ENCODE measurements at regions not wholly inside any gene's neighbourhood (a gene's known extent, or its start where the extent isn't known, plus 50 kb on each side); places are given as distances from the start of the nearest gene placed in this dataset.

DNA sequence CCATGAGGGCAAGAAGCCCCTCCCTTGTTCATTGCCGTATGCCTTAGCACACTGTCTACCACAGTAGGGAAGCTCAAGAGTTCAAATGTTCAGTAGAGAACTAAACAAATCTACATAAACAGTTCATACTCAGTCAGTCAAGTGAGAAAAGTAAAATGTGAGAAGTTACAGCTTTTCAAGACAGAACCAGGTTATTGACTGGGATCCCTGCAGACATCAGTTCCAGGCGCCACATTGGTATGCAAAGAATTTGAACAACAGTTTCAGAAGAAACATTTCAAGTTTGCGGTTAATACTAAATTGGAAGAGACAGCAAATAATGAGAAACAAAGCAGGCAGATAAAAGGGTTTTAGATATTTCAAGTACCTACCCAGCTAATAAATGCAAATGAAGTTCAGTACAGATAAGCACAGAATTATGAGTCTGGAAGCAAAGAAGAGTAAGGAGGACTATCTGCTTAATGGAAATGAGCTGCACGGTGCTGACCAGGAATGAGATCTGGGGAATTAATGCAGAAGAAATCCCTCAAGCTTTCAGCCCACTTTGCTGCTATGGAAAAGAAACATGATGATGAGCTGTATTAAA lies 246.2 kb downstream of the HACE1 start:
- RAD21 ChIA-PET (ENCODE audit: unreplicated experiment): no interaction called here
- no peak overlapping the region for H3K4me3 ChIP-seq
- intact Hi-C loops (cut with micrococcal nuclease; ENCODE audit: unreplicated experiment) (no loop called here), in situ Hi-C loops (cut with MboI) (no loop called here)
- no peak overlapping the region for H2AFZ ChIP-seq (ENCODE audit: control insufficient read depth, low read depth, low read length)
- no peak for ATAC-seq
- FAIRE-seq: no peak
- H3K27ac ChIP-seq (ENCODE audit: control insufficient read depth, insufficient read depth): no peak overlapping the region
- no peaks in the 10 kb centered on the region for H3K27me3 ChIP-seq (replicated peaks in 1 of 2; ENCODE audit: control insufficient read depth in 2 of 2, insufficient read depth in 2 of 2, low read length in 1 of 2)
- no peaks in the 10 kb centered on the region for H3K36me3 ChIP-seq (ENCODE audit: control insufficient read depth in 2 of 2, insufficient read depth in 2 of 2, low read length in 1 of 2)
- BruUV-seq (replicated peaks): no TSS peak
- CTCF ChIA-PET: interaction anchor here (0.6 kb wide), 1 partner anchor 86 kb away, joined by 3 read pairs; no protein-coding TSS in a partner anchor
- no peaks in the 10 kb centered on the region for H3K4me1 ChIP-seq (ENCODE audit: control insufficient read depth, insufficient read depth, low read length)
- 43% methylated on average over 4 of the region's 4 CpGs for WGBS (ENCODE audit: insufficient coverage, insufficient replicate concordance, low lambda C conversion rate, missing lambda C conversion rate)
- TF ChIP-seq IRF4 (IDR thresholded peaks at IDR 0.05; ENCODE audit: low read depth, low read length) (no peak), SKIL (IDR thresholded peaks at IDR 0.05; ENCODE audit: low read depth, poor library complexity, severe bottlenecking) (no peak), CHD4 (IDR thresholded peaks at IDR 0.05) (no peak), CREB1 (IDR thresholded peaks at IDR 0.05; ENCODE audit: low read depth) (no peak), ZNF274 (IDR thresholded peaks at IDR 0.05; ENCODE audit: insufficient read depth, insufficient read length) (no peak), SIN3A (IDR thresholded peaks at IDR 0.05; ENCODE audit: low read depth, low read length) (no peak), EP300 (IDR thresholded peaks at IDR 0.05; ENCODE audit: borderline replicate concordance in 1 of 2, control insufficient read depth in 1 of 2, low read depth in 2 of 2, low read length in 2 of 2) (no peak), POU2F2 (IDR thresholded peaks at IDR 0.05; ENCODE audit: borderline replicate concordance, low read depth, low read length) (no peak), FOXM1 (IDR thresholded peaks at IDR 0.05; ENCODE audit: low read depth, low read length) (no peak), ETV6 (conservative IDR thresholded peaks at IDR 0.05 in 1 of 2, IDR thresholded peaks at IDR 0.05 in 1 of 2; ENCODE audit: borderline replicate concordance in 1 of 2, low read depth in 1 of 2) (no peak)
- H3K79me2 ChIP-seq (ENCODE audit: control insufficient read depth, insufficient read depth, low read length): no peaks in the 10 kb centered on the region
- POLR2A ChIA-PET: no interaction called here
- no peaks in the 10 kb centered on the region for H4K20me1 ChIP-seq (ENCODE audit: control insufficient read depth, insufficient read depth)
- SMC1A ChIA-PET (ENCODE audit: uncharacterized antibody, unreplicated experiment): no interaction called here
- no peak overlapping the region for H3K9ac ChIP-seq (ENCODE audit: control insufficient read depth, insufficient read depth, low read length)
- H3K4me2 ChIP-seq (ENCODE audit: control insufficient read depth, insufficient read depth): no peak overlapping the region
- H3K9me3 ChIP-seq (replicated peaks; ENCODE audit: control insufficient read depth, insufficient read depth, low read length): no peaks in the 10 kb centered on the region
- DNase-seq (ENCODE audit: low read depth, low spot score): no peak
